ENCODE measurements at regions not wholly inside any gene's neighbourhood (a gene's known extent, or its start where the extent isn't known, plus 50 kb on each side); places are given as distances from the start of the nearest gene placed in this dataset.

- no peak for DNase-seq
Observed at GRCh38 chr2:56104962-56105361, 78.8 kb upstream of the CCDC85A start.

- DNase-seq, result no peak
Observed at GRCh38 chr2:56107502-56108220, 76.1 kb upstream of the CCDC85A start.

- DNase-seq, result no peak
Observed at GRCh38 chr2:56108806-56109205, 75.0 kb upstream of the CCDC85A start.

- no peak for DNase-seq
Observed at GRCh38 chr2:56109994-56110393, 73.8 kb upstream of the CCDC85A start.

- no peak for DNase-seq
Observed at GRCh38 chr2:56113382-56113975, 70.3 kb upstream of the CCDC85A start.

- no peak for DNase-seq
Observed at GRCh38 chr2:56117764-56118163, 66.0 kb upstream of the CCDC85A start.

- DNase-seq, result no peak
Observed at GRCh38 chr2:56118474-56118873, 65.3 kb upstream of the CCDC85A start.

- no peak for DNase-seq
Observed at GRCh38 chr2:56121995-56122394, 61.8 kb upstream of the CCDC85A start.

- DNase-seq, result no peak
Observed at GRCh38 chr2:56123538-56123937, 60.3 kb upstream of the CCDC85A start.

- DNase-seq, result no peak
Observed at GRCh38 chr2:56127010-56127409, 56.8 kb upstream of the CCDC85A start.

GRCh38 chr2:56127463-56128152 is 56.2 kb upstream of the CCDC85A start:
- peak; percentile 59 for DNase-seq

- no peak for DNase-seq
Observed at GRCh38 chr2:56128235-56128634, 55.6 kb upstream of the CCDC85A start.

- no peak for DNase-seq
Observed at GRCh38 chr2:56130463-56131070, 53.2 kb upstream of the CCDC85A start.

- DNase-seq, result peak; percentile 7
Observed at GRCh38 chr2:56132138-56132537, 51.7 kb upstream of the CCDC85A start.

GRCh38 chr2:56133441-56133840 is 50.3 kb upstream of the CCDC85A start:
- DNase-seq, result no peak

- no peak for DNase-seq
Observed at GRCh38 chr2:56133931-56134629, 49.7 kb upstream of the CCDC85A start.
